Fibroblast of the aortic adventitia (primary cell): ENCODE measurements at regions not wholly inside any gene's neighbourhood (a gene's known extent, or its start where the extent isn't known, plus 50 kb on each side); places are given as distances from the start of the nearest gene placed in this dataset.

ENCODE experiments used
- DNase-seq: peaks from one replicate; pipeline ENCODE4 v3.0.0-alpha.2; 2010; ENCODE audit warnings: low read depth
- H3K4me3 ChIP-seq: 2 replicates; pipeline ENCODE4 v1.5.1; 2011; ENCODE audit warnings: low read depth, mild to moderate bottlenecking, control low read depth, low read length, moderate library complexity
- TF ChIP-seq, protein P1 (sequence below): IDR thresholded peaks from 2 replicates; pipeline ENCODE4 v1.5.1; 2011; ENCODE audit warnings: mild to moderate bottlenecking, low read length, control low read depth, inconsistent platforms; ENCODE audit not compliant: insufficient read depth

DNA sequence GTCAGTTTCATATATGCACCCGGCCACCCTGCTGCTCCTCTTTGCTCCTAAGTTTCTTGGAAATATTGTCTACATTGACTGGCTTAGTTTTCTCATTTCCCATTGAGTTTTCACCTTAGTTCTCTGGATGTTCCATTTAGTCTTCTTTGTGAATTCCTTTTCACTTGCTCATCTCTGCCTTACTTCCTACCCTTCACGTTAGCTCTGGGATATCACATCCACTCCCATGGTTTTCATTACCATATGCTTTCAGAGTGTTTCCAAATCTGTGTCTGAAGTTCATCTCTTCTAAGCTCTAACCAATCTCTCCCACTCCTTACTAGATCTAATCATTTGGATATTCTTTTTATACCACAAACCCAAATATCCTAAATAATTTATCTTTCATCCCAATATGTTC lies 226.4 kb downstream of the FAM76B start:
- DNase-seq, result peak; percentile 50
- TF ChIP-seq, protein P1, sequence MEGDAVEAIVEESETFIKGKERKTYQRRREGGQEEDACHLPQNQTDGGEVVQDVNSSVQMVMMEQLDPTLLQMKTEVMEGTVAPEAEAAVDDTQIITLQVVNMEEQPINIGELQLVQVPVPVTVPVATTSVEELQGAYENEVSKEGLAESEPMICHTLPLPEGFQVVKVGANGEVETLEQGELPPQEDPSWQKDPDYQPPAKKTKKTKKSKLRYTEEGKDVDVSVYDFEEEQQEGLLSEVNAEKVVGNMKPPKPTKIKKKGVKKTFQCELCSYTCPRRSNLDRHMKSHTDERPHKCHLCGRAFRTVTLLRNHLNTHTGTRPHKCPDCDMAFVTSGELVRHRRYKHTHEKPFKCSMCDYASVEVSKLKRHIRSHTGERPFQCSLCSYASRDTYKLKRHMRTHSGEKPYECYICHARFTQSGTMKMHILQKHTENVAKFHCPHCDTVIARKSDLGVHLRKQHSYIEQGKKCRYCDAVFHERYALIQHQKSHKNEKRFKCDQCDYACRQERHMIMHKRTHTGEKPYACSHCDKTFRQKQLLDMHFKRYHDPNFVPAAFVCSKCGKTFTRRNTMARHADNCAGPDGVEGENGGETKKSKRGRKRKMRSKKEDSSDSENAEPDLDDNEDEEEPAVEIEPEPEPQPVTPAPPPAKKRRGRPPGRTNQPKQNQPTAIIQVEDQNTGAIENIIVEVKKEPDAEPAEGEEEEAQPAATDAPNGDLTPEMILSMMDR, result no peak

DNA sequence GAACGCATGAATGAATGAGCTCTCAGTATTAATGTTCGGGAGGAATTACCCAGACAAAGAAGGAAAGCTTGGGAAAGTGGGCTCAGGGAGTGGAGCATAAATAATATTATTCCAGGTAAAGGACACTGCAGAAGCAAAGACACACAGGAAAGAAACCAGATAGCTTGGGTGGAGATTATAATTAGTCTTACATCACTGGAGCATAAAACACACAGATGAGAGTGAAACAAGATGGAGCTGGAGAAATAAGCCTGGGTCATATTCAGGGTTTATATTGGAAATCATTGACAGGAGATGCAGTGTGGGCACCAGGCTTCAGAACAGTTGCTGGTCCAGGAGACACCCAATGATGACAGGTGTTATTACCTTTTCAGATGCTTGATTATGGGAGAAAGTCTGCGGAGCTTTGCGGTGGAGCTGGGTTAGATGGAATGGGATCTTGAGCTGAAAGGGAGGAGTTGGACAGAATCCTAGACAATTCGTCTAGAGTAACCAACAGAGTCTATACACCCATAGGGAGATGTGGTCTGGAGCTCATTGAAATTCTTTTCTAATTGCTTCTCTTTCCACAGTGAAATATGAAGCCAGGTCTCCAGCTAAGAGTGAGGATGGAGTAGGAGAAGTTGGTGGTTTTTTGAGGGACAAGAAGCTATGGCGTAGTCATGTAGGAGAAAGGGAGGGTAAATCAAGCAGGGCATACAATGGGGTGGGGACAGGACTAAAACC lies 227.2 kb downstream of the FAM76B start:
- DNase-seq, result no peak
- TF ChIP-seq, protein P1, result no peak
- H3K4me3 ChIP-seq, result no peak overlapping the region

More for the DNA sequence above, 226.4 kb downstream of the FAM76B start:
- no peak overlapping the region for H3K4me3 ChIP-seq

DNA sequence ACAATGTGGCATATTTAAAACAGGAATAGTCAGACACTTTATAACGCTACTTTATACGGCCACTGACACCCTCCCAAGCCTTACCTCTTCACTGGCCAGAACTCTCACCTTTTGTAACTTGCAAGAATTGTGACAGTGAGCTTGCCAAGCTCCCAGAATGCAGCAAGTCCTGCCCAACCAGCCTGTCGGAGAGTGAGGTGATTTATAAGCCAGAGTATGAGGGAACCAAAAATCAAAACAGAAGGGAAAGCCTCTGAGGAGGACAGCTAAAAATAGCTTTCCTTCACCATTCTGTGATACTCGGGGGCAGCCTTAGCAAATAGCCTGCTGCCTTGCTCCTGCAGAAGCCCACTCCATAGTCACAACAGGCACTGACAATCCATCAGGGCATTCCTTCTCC lies 229.7 kb downstream of the FAM76B start:
- H3K4me3 ChIP-seq, result no peak overlapping the region
- TF ChIP-seq, protein P1, result no peak
- DNase-seq, result no peak

DNA sequence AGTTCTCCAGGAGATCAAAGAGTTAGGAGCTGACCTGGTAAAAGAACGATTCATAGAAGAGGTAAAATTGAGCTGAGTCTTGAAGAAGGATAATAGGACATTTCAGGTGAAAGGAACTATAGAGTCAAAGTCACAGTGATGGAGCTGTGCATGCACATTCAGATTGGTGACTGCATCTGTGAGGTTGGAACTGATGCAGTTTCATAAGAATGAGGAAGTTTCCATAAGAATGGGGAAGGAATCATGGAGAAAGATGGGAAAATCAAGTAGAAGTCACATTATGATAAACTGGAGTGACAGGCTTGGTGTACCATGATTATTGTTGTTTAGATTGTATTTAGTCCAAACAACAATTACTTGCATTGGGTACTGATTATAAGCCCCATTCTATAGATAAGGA lies 232.2 kb downstream of the FAM76B start:
- H3K4me3 ChIP-seq, result no peak overlapping the region
- no peak for DNase-seq
- TF ChIP-seq, protein P1, result no peak

DNA sequence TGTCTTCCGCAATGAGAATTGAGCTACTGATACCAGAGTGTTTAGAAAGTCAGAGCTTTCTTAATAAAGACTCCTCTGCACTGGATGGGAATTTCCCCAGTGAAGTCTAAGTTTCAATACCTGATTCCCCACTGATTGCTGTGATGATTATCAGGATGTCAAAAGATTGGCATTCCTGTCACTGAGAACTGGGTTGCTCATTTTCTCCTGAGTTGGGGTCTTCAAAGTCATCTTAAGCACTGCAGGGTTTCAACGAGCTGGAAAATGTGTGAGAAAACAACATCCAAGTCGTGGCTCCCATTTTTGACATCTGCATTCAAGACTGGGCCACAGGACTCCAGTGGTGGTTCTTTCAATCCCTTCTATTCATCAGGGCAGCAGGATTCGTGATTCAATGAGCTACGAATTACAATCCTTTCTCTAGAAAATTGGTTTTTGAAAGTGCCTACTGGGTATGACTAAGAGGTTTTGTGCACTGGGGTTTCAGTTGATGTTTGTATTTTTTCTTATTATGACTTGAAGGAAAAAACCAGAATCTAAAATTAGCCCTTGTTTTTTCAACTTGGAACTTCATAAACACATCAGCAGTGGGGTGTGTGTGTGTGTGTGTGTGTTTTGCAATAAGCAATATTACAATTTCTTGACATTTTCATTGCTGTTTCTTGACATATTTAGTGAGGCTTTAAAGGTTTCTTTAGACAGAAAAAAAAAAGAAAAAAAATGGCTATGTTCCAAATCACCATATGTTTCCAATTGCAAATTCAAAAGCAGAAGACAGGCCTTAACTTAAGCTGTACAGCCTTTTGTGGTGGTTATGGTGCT lies 233.0 kb downstream of the FAM76B start:
- no peak overlapping the region for H3K4me3 ChIP-seq
- peak; percentile 82 for DNase-seq
- TF ChIP-seq, protein P1, result no peak

DNA sequence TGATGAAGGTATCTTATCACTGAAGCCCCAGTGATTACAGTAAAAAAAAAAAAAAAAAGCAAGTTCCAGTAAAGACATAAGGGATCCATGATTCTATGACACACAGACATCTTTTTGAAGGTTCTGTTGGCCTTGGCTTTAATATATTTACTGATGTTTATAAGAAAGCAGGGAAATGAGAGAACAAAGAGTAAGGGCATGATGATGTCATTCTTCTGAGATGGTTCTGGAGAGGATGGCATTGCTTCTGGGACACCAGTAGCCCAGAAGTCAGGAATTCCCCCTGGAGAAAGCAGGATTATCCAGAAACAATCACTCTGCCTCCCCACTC lies 233.6 kb downstream of the FAM76B start:
- H3K4me3 ChIP-seq, result no peak overlapping the region
- TF ChIP-seq, protein P1, result no peak
- DNase-seq, result no peak

DNA sequence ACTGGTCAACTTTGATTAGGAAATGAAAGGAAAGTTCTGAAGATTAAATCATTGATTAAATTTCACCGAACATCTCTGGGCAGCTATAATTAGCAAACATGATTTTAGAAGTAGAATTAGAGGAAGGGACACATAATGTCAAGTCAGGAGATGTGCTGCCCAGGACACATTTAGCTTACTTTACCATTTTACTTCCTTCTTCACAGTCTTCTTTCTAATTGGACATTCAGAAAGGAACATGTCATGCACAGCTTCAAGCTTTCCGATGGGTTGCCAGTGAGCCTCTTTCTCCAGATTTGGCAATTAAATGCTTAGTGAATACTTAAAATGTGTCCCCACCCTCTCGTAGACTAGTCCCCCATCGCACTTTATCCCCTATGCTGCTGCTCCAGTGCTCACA lies 234.7 kb downstream of the FAM76B start:
- DNase-seq, result no peak
- H3K4me3 ChIP-seq, result no peak overlapping the region

More for the DNA sequence above, 234.7 kb downstream of the FAM76B start:
- TF ChIP-seq, protein P1, result no peak
